GM21737 (cell line): ENCODE measurements at regions not wholly inside any gene's neighbourhood (a gene's known extent, or its start where the extent isn't known, plus 50 kb on each side); places are given as distances from the start of the nearest gene placed in this dataset.

Experiments
- ATAC-seq: cut with Tn5 transposase; IDR thresholded peaks from one replicate; pipeline ENCODE4 v1.9.1; 2021; ENCODE audit warnings: mild to moderate bottlenecking, moderate library complexity; ENCODE audit not compliant: unreplicated experiment

- no peak for ATAC-seq
These were observed 84.3 kb upstream of the SMC2 start for GRCh38 chr9:104009826-104010225.

- ATAC-seq = no peak
These were observed 72.0 kb upstream of the SMC2 start for GRCh38 chr9:104022083-104022482.

DNA sequence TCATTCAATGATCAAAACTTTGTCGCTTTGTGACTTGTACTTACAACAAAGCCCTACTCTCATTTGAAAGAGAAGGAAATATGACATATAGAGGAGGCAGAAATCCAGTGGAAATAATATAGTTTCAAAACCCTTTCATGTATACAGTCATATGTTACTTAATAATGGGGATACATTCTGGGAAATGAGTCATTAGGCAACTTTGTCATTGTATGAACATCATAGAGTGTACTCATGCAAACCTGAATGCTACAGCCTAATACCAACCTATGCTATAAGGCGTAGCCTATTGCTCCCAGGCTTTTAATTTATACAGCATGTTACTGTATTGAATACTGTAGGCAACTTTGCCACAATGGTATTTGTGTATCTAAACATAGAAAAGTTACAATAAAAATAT lies 69.0 kb upstream of the SMC2 start:
- ATAC-seq = no peak

- ATAC-seq = no peak
These were observed 68.2 kb upstream of the SMC2 start for GRCh38 chr9:104025945-104026344.

GRCh38 chr9:104027295-104027694 lies 66.8 kb upstream of the SMC2 start:
- ATAC-seq = no peak

- no peak for ATAC-seq
These were observed 65.3 kb upstream of the SMC2 start for GRCh38 chr9:104028827-104029226.
